Right ventricle myocardium inferior (tissue), 1 donor: ENCODE measurements at regions not wholly inside any gene's neighbourhood (a gene's known extent, or its start where the extent isn't known, plus 50 kb on each side); places are given as distances from the start of the nearest gene placed in this dataset.

ENCODE experiments used
- ATAC-seq: fragments of 200-7000 bp; cut with Tn5 transposase; one replicate; pipeline ENCODE4 v1.9.1; 2020; ENCODE audit warnings: mild to moderate bottlenecking, moderate library complexity
- DNase-seq: peaks from one replicate; pipeline ENCODE4 v3.0.0; 2021; ENCODE audit errors: missing footprints
- intact Hi-C: fragments of 100-400 bp; cut with DNase I; formaldehyde crosslinking; loops from one replicate; pipeline ENCODE4 v1.11.0; 2022
- donor health status: DM: no; HTN: yes; CAD: no; lungs with severe emphysema.

- ATAC-seq (no peak), DNase-seq (peak; percentile 55)
- intact Hi-C loops: no loop called here
These were observed 213.1 kb downstream of the SEC14L1 start for GRCh38 chr17:77353684-77354419.

- DNase-seq (peak; percentile 42), ATAC-seq (no peak)
- intact Hi-C loops: no loop called here
These were observed 213.6 kb downstream of the SEC14L1 start for GRCh38 chr17:77354420-77354669.

DNA sequence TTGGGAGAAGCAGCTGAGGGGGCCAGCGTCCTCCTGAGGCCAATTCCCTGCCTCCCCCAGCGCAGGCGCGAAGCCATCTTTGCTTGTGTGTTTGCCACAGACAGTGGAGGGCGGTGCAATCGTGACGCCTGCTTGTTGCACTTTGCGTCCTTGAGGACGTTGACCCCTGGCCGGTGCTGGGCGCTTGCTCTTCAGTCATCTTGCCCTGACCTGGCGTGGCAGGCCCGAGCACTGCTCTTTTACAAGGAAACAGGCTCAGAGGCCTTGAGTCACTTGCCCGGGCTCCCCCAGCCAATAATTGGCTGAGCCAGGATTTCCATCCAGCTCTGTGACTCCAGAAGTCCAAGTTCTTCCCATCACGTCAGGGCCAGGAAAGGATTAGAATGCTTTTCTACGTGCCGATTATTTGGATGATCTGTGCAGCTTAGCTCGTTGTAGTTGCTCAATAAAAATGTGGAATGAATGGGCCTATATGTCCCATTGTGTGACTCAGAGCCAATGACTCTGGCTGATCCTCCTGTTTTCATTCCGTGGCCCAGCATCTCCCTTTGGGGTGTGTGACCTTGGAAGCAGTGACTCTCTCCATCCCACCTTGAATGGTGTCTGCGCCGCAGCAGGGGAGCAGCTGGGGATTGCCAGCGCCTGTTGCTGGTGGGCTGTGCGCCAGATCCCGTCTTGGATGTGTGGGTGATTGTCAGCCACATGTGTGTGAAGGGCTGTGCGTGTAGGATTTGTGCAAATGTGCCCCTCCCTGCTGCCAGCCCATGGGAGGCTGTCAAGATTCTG, 214.1 kb downstream of the SEC14L1 start:
- DNase-seq (peak; percentile 82), ATAC-seq (peak; percentile 75)
- intact Hi-C loops: no loop called here

- ATAC-seq: no peak
- intact Hi-C loops: no loop called here
- DNase-seq: no peak
These were observed 215.4 kb downstream of the SEC14L1 start for GRCh38 chr17:77356109-77356689.

DNA sequence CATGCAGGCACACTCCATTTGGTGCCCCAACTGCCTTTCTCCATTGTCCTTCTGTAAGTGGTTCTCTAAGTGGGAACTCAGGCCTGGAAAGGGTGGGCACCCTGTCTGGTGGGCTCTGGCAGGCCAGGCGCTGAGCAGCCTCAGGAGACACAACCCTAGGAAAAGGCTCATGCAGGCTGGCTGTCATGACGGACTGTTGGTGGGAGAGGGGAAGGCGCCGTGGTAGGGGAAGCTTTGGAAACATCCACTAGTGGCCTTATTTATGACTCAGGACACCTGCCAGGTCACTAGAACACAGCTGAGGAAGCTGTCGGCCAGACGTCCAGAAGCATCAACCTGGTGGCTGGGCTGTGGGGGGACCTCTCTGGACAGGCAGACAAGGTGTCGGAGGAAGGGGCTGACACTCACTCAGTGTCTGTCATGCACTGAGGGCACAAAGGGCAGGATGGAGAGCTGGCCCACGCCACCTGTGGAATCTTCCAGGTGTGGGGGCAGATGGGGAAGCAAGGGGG, 216.0 kb downstream of the SEC14L1 start:
- ATAC-seq (no peak), DNase-seq (no peak)
- intact Hi-C loops: no loop called here

GRCh38 chr17:77358801-77359200, 218.0 kb downstream of the SEC14L1 start:
- intact Hi-C loops: no loop called here
- ATAC-seq: no peak
- no peak for DNase-seq

- DNase-seq: no peak
- intact Hi-C loops: no loop called here
- ATAC-seq: no peak
These were observed 218.5 kb downstream of the SEC14L1 start for GRCh38 chr17:77359236-77359635.

DNA sequence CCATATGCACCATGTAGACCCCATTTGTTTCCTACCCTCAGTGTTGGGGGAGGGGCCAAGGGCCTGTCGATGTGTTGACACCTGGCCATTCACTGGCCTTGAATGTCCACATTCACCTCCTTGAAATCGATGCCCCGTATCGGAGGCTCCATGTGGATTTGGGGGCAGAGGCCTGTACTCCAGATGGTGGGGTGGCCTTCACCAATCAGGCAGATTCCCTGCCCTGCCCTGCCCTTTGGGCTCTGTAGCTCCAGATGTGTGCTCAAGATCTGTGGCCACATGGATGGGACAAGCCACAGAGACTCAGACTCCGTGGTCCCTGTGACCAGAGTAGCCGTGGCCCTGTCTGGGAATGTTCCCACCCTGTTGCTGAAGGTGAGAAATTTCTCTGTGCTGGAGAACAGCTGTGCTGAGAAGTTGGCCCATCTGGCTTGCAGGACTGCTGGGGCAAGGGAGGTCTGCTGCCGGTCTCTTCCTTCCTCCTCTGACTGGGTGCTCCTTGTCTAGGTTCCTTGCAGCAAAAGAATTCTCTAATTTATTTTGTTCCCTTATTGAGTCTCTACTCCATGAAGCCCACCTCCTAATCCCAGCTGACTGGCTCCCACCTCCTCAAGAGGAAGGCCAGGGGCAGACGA, 221.3 kb downstream of the SEC14L1 start:
- no peak for DNase-seq
- intact Hi-C loops: no loop called here
- ATAC-seq: no peak

DNA sequence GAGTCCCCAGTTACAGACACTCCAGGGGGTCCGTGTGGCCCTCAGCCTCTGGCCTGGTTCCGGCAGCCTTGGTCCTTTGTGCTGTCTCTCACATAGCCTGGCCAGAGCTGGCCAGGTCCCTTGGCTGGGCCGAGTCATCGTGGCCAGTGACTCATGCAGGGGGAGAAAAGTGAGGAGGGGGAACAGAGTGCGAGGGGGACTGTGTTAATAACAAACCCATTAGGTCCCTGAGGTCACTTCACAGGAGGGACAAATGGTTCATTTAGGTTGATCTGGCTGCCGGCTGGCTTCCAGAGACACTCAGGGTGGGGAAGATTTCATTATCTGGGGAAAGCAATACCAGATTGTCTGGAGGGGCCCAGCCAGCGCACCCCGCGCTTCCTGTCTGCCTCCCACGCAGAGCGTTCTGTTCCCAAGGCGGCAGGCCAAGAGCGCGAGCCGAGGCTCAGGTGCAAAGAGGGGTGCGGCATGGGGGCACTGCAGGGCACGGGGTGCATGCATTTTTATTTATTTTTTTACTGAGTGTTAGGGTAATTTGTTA, 223.1 kb downstream of the SEC14L1 start:
- DNase-seq (peak; percentile 68), ATAC-seq (peak; percentile 47)
- intact Hi-C loops: no loop called here

GRCh38 chr17:77364381-77364911, 223.7 kb downstream of the SEC14L1 start:
- ATAC-seq (no peak), DNase-seq (no peak)
- intact Hi-C loops: no loop called here

DNA sequence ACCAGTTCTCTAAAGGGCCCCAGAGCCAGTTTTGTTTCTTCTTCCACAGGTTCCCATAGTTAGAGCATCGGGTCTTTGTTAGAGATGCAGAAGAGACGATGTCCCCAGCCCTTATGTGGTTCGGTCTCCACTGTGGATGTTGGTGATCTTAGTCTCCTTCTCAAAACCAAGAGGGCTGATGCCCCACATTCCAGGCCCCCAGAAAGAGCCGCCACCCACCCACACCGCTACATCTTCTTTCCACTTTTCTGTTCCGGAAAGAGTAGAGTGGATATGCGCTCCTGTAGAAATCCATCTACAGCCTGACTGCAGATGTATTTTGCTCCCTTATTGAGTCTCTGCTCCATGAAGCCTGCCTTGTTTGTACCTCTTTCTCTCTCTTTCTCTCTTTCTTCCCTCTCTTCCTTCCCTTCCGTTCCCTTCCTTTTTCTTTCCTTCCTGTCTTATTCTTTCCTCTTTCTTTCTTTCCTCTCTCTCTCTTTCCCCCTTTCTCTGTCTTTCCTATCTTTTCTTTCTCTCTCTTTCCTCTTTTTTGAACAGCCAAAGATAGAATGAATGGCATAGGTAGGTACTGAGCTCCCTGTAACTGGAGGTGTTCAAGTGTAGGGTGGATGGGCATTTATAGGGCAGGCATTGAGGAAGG, 224.3 kb downstream of the SEC14L1 start:
- no peak for ATAC-seq
- DNase-seq: no peak
- intact Hi-C loops: no loop called here

DNA sequence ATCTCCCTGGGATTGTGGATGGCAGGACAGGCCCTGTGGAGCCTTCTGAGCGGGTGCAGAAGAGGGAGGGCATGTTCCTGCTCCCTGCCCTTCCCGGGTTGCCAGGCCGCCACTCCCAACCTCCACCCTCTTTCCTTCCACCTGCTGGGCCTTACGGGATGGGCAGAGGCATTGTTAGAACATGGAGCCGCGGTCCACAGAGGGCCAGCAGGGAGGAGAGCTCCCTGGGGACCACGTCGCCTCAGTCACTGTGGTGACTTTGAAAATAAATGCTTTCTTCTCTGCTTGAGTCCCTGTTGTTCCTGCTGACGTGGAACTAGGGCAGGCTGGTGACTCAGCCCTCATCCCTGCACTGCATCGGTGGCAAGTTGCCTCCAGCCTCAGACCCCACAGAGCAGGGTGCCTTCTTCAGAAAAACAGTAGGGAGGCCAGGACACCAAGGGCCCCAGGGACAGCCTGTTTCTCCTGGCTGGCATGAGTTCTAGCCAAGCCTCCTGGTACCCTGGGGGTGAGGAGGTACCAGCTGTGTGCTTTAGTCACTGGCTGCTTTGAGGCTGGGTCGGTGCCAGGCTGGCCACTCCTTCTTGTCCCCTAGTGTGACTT, 224.9 kb downstream of the SEC14L1 start:
- DNase-seq (peak; percentile 73), ATAC-seq (peak; percentile 64)
- intact Hi-C loops: no loop called here

DNA sequence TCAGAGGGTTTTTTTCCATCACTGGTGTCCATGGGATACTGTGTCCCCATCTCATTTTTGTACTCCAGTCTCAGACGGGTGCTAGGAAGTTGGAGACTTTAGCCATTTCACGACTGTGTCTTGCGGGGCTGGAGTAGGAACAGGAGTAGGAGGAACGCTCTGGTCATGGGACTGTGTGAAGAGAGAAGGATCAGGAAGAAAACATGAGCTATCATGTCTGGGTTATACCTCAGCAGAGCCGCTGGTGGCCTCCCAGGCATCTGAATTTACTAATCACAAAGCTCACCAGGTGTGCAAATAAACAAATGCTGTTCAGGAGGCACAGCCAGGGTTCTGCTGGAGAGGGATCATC, 225.4 kb downstream of the SEC14L1 start:
- DNase-seq (no peak), ATAC-seq (no peak)
- intact Hi-C loops: no loop called here

GRCh38 chr17:77366558-77367245, 225.9 kb downstream of the SEC14L1 start:
- ATAC-seq (peak; percentile 42), DNase-seq (peak; percentile 28)
- intact Hi-C loops: no loop called here

GRCh38 chr17:77369544-77369971, 228.8 kb downstream of the SEC14L1 start:
- DNase-seq (no peak), ATAC-seq (no peak)
- intact Hi-C loops: no loop called here

DNA sequence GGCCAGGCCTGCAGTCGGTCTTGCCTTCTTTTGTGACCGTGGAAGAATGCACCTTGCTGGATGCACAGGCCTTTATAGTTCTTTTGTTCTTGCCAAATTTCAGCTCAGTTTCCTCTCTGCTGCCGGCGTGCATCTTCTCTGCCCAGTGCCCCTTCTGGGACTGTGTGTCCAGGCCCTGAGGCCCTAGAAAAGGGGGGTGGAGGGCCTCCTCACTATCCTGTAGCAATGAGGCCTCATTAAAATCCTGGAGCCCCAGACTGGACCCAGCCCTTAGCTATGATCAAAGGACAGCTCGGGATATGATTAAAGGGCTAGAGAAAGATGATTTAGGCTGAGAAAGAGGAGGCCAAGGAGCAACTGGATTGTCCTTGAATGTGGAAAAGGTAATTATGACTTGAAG, 229.8 kb downstream of the SEC14L1 start:
- ATAC-seq (no peak), DNase-seq (no peak)
- intact Hi-C loops: loop anchor here (2.0 kb wide), 1 partner anchor 20 kb away; no protein-coding TSS in a partner anchor

DNA sequence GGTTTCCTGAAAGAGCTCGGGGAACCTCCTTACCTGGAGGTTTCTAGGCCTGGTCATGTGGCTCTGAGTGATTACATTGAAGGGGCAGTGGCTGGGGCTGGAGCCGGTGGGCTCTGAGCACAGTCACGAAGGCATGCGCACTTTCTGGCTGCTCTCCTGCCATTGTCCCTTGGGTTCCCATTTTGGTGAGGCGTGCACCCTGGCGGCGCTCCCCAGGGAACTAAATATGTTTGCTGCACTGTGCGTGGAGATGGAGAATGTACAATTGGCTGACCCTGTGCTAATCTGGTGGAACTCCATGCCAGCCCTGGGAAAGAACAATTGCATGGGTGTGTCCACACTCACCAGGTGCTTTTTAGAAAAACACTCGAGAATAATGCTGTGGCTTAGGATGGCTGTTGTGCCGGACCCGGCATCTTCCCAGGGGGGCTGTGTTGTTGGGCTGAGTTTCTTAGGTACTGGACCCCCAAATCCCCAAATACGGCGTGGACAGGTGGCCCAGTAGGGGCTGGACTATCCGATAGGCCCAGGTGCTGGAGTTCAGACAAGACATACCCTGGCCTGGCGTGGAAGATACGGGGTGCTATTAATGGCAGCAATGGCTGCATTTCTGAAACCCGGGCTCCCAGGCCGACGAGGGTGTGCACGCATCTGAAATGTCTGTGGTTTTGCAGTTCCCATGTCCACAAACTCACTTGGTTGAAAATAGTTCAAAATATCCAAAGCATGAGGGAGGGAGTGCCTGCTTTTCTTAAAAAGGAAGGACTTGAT, 230.5 kb downstream of the SEC14L1 start:
- no peak for ATAC-seq

More for the DNA sequence above, 230.5 kb downstream of the SEC14L1 start:
- DNase-seq: peak; percentile 67
- intact Hi-C loops: loop anchor here (2.0 kb wide), 1 partner anchor 21 kb away; no protein-coding TSS in a partner anchor
